Gastroesophageal sphincter (tissue), 4 donors: ENCODE measurements at regions not wholly inside any gene's neighbourhood (a gene's known extent, or its start where the extent isn't known, plus 50 kb on each side); places are given as distances from the start of the nearest gene placed in this dataset.
A peak's percentile ranks its signal among the peaks of the same experiment; 100 is the strongest.

Source experiments
- ATAC-seq: fragments of 150-250 bp; one replicate; pipeline ENCODE4 v1.9.1; 2016; ENCODE audit warnings: mild to moderate bottlenecking, moderate library complexity
- H3K27ac ChIP-seq, 4 donors: fragments of 200-600 bp; sonication (generic) in 3 of 4; 1 replicate in 3 of 4; 2 replicates in 1 of 4; pipeline ENCODE4 v1.5.1; 2016 to 2019
- H3K27me3 ChIP-seq: fragments of 200-600 bp; sonication (generic); one replicate; pipeline ENCODE4 v1.5.1; 2019
- H3K36me3 ChIP-seq, 2 donors: fragments of 200-600 bp; sonication (generic); one replicate each; pipeline ENCODE4 v1.5.1; 2019; ENCODE audit warnings: control low read depth in 1 of 2
- H3K4me1 ChIP-seq, 3 donors: fragments of 200-600 bp; sonication (generic); 1 replicate in 2 of 3; 2 replicates in 1 of 3; pipeline ENCODE4 v1.5.1; 2016 to 2019; ENCODE audit warnings: control low read depth in 2 of 3
- H3K4me3 ChIP-seq, 2 donors: fragments of 200-600 bp; sonication (generic); one replicate each; pipeline ENCODE4 v1.5.1; 2019; ENCODE audit warnings: mild to moderate bottlenecking in 1 of 2, moderate library complexity in 1 of 2
- H3K9me3 ChIP-seq, 3 donors: fragments of 200-600 bp; sonication (generic); one replicate each; pipeline ENCODE4 v1.5.1; 2017 to 2019; ENCODE audit warnings: control low read depth in 2 of 3
- CTCF ChIP-seq, 4 experiments: fragments of 200-600 bp in 2 of 4; fragments of 450-650 bp in 2 of 4; sonication (generic) in 1 of 4; IDR thresholded peaks; one replicate each; pipeline ENCODE4 v1.5.1; 2017 to 2019; ENCODE audit warnings: antibody characterized with exemption in 4 of 4, mild to moderate bottlenecking in 2 of 4, moderate library complexity in 2 of 4
- EP300 ChIP-seq: sonication (generic); formaldehyde crosslinking; IDR thresholded peaks from one replicate; pipeline ENCODE4 v1.6.1; 2017; ENCODE audit warnings: antibody characterized with exemption, mild to moderate bottlenecking
- POLR2A ChIP-seq, 2 donors: fragments of 450-650 bp; IDR thresholded peaks; one replicate each; pipeline ENCODE4 v1.6.1; 2017; ENCODE audit warnings: antibody characterized with exemption in 2 of 2, mild to moderate bottlenecking in 2 of 2, moderate library complexity in 1 of 2
- POLR2AphosphoS5 ChIP-seq: sonication (generic); formaldehyde crosslinking; IDR thresholded peaks from one replicate; pipeline ENCODE4 v1.6.1; 2017; ENCODE audit warnings: antibody characterized with exemption
- WGBS, 2 donors: methylation state at CpG; one replicate each; pipeline ENCODE4 v1.1.5; 2018; ENCODE audit warnings: low coverage in 1 of 2; 5-methylcytosine and 5-hydroxymethylcytosine counted together

- no peaks in the 10 kb centered on the region for H3K27me3 ChIP-seq
- no peaks in the 10 kb centered on the region for H3K36me3 ChIP-seq
- H3K9me3 ChIP-seq: no peaks in the 10 kb centered on the region
- H3K4me3 ChIP-seq: no peak overlapping the region
- no peak for TF ChIP-seq POLR2AphosphoS5
- TF ChIP-seq CTCF (IDR thresholded peaks at IDR 0.05): no peak
- no peak for TF ChIP-seq EP300
- TF ChIP-seq POLR2A (IDR thresholded peaks at IDR 0.05): no peak
- 80 to 100% methylated on average over 1 of the region's 3 CpGs for WGBS, 2 donors
- H3K27ac ChIP-seq: no peak overlapping the region
- H3K4me1 ChIP-seq: peaks cover 0 to 9% (median 0%) of the 10 kb centered on the region in 3 donors
- ATAC-seq: no peak
Measured at GRCh38 chr13:106879806-106880205, 311.9 kb upstream of the ARGLU1 start.

- ATAC-seq: no peak
- 0 to 19% methylated on average over 1 to 2 of the region's 2 CpGs for WGBS, 2 donors
- Histone ChIP-seq H3K27ac (no peak overlapping the region), H3K9me3 (no peaks in the 10 kb centered on the region), H3K4me3 (no peak overlapping the region), H3K27me3 (no peaks in the 10 kb centered on the region), H3K36me3 (no peaks in the 10 kb centered on the region), H3K4me1 (no peaks in the 10 kb centered on the region)
- no peak for TF ChIP-seq POLR2AphosphoS5
- TF ChIP-seq EP300: no peak
- TF ChIP-seq CTCF (IDR thresholded peaks at IDR 0.05): no peak
- TF ChIP-seq POLR2A (IDR thresholded peaks at IDR 0.05): no peak
Measured at GRCh38 chr13:106874323-106874722, 306.4 kb upstream of the ARGLU1 start.

- Histone ChIP-seq H3K36me3 (no peaks in the 10 kb centered on the region), H3K27me3 (no peaks in the 10 kb centered on the region), H3K9me3 (no peaks in the 10 kb centered on the region), H3K27ac (no peak overlapping the region), H3K4me3 (no peak overlapping the region), H3K4me1 (no peaks in the 10 kb centered on the region)
- TF ChIP-seq POLR2A (IDR thresholded peaks at IDR 0.05): no peak
- WGBS, 2 donors: 30 to 50% methylated on average over 1 of the region's 1 CpG
- no peak for ATAC-seq
Measured at GRCh38 chr13:106873810-106874209, 305.9 kb upstream of the ARGLU1 start.

GRCh38 chr13:106867249-106867648, 299.3 kb upstream of the ARGLU1 start:
- peak overlapping the region in 1 of 4 donors; percentile 9 for H3K27ac ChIP-seq
- H3K4me1 ChIP-seq: peaks cover 0 to 10% (median 0%) of the 10 kb centered on the region in 3 donors
- TF ChIP-seq CTCF (IDR thresholded peaks at IDR 0.05) (peak in 3 of 4 experiments; percentile 21 to 25 (median 21)), POLR2AphosphoS5 (no peak), POLR2A (IDR thresholded peaks at IDR 0.05) (no peak)
- H3K4me3 ChIP-seq: peak overlapping the region; percentile 29 to 34
- no peak for ATAC-seq
- whole genome bisulfite sequencing, 2 donors: 3 to 5% methylated on average over 13 of the region's 13 CpGs
- H3K9me3 ChIP-seq: no peaks in the 10 kb centered on the region
- H3K27me3 ChIP-seq: no peaks in the 10 kb centered on the region
- no peaks in the 10 kb centered on the region for H3K36me3 ChIP-seq

GRCh38 chr13:106865716-106866440, 297.9 kb upstream of the ARGLU1 start:
- Histone ChIP-seq H3K36me3 (no peaks in the 10 kb centered on the region), H3K4me1 (peaks cover 0 to 10% (median 0%) of the 10 kb centered on the region in 3 donors), H3K27ac (no peak overlapping the region), H3K9me3 (no peaks in the 10 kb centered on the region), H3K27me3 (no peaks in the 10 kb centered on the region), H3K4me3 (no peak overlapping the region)
- WGBS, 2 donors: 69 to 71% methylated on average over 3 of the region's 3 CpGs
- ATAC-seq: no peak
- TF ChIP-seq CTCF (IDR thresholded peaks at IDR 0.05): no peak
